Fibroblast of the aortic adventitia (primary cell): ENCODE measurements at regions not wholly inside any gene's neighbourhood (a gene's known extent, or its start where the extent isn't known, plus 50 kb on each side); places are given as distances from the start of the nearest gene placed in this dataset.
A peak's percentile ranks its signal among the peaks of the same experiment; 100 is the strongest.
"Not testable (repeated sequence)": the region's sequence is repeated elsewhere in the genome, so short reads cannot be mapped to it uniquely, and the experiment has no call there.

ENCODE experiments used
- DNase-seq: peaks from one replicate; pipeline ENCODE4 v3.0.0-alpha.2; 2010; ENCODE audit warnings: low read depth
- H3K4me3 ChIP-seq: 2 replicates; pipeline ENCODE4 v1.5.1; 2011; ENCODE audit warnings: low read depth, mild to moderate bottlenecking, control low read depth, low read length, moderate library complexity
- TF ChIP-seq, protein P1 (sequence below): IDR thresholded peaks from 2 replicates; pipeline ENCODE4 v1.5.1; 2011; ENCODE audit warnings: mild to moderate bottlenecking, low read length, control low read depth, inconsistent platforms; ENCODE audit not compliant: insufficient read depth

DNA sequence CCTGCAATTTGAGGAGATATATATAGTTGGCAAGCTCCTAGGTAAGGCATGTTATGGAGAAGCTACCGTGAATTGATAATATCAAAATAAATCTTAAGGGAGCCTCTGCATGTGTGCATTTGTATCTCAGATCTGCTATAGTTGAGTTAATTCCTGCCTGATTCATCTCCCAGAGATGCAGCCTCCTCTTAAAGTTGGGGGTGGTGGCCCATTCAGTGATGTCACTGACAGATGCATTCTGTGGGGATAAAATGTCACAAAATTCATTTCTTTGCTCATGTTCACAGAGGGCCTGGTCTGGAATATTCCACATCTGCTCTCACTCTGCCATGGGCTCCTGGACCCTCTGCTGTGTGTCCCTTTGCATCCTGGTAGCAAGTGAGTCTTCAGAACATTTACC is 185.8 kb upstream of the PRSS1 start:
- TF ChIP-seq, protein P1, sequence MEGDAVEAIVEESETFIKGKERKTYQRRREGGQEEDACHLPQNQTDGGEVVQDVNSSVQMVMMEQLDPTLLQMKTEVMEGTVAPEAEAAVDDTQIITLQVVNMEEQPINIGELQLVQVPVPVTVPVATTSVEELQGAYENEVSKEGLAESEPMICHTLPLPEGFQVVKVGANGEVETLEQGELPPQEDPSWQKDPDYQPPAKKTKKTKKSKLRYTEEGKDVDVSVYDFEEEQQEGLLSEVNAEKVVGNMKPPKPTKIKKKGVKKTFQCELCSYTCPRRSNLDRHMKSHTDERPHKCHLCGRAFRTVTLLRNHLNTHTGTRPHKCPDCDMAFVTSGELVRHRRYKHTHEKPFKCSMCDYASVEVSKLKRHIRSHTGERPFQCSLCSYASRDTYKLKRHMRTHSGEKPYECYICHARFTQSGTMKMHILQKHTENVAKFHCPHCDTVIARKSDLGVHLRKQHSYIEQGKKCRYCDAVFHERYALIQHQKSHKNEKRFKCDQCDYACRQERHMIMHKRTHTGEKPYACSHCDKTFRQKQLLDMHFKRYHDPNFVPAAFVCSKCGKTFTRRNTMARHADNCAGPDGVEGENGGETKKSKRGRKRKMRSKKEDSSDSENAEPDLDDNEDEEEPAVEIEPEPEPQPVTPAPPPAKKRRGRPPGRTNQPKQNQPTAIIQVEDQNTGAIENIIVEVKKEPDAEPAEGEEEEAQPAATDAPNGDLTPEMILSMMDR, result no peak
- DNase-seq, result no peak
- H3K4me3 ChIP-seq, result no peak overlapping the region

DNA sequence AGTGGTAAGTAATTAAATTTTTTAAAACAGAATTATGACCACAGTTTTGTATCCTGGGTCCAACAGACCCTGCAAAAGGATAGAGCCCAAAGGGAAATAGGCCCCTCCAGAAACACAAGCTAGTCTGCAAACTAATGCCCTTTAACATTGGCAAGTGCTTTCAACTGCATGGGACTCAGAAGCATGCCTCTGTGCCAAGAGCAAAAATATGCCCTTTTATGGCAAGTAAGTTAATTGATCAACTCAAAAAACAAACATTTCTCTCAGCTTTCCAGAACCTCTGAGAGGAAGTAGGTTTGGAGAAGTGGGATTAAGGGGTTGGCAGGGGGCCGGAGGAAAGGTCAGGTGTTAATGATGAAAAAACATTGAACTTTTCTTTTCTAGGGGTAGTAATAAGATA is 186.6 kb upstream of the PRSS1 start:
- no peak overlapping the region for H3K4me3 ChIP-seq
- TF ChIP-seq, protein P1, result no peak
- DNase-seq, result no peak

DNA sequence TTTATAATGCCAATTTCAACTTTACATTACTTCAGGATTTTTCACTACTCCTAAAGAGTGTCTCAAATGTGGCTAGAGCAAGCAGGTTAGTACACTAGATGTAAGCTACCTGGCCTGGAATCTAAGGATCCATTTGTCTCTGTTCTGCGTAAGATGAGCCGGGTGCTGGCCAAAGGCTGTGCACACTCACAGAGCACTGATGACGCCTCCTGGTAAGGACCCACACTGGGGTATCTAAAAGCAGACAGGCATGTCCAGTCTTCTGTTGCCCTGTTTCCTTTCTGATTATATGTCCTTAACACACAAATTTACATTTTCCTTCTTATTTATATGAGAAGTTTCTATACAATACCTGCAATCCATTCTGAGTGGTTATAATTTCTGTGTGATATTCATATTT is 187.9 kb upstream of the PRSS1 start:
- not testable (repeated sequence) for DNase-seq, H3K4me3 ChIP-seq

DNA sequence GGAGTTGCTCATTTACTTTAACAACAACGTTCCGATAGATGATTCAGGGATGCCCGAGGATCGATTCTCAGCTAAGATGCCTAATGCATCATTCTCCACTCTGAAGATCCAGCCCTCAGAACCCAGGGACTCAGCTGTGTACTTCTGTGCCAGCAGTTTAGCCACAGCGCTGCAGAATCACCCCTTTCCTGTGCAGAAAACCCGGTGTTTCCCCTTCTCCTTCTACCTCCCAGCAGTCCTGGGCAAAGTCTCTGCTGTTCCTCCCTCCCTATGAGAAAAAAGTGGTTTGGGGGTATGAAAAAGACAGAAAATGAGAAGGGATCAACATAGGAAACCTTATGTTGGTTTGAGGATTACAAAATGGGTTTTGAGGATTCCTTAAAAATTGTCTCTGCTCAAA is 188.5 kb upstream of the PRSS1 start:
- H3K4me3 ChIP-seq, DNase-seq: not testable (repeated sequence)

DNA sequence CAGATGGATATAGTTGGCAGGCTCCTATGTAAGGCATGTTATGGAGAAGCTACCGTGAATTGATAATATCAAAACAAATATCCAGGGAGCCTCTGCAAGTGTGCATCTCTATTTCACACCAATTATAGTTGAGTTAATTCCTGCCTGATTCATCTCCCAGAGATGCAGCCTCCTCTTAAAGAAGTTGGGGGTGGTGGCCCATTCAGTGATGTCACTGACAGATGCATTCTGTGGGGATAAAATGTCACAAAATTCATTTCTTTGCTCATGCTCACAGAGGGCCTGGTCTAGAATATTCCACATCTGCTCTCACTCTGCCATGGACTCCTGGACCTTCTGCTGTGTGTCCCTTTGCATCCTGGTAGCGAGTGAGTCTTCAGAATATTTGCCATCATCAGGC is 189.1 kb upstream of the PRSS1 start:
- DNase-seq, result no peak
- TF ChIP-seq, protein P1, result no peak
- no peak overlapping the region for H3K4me3 ChIP-seq

DNA sequence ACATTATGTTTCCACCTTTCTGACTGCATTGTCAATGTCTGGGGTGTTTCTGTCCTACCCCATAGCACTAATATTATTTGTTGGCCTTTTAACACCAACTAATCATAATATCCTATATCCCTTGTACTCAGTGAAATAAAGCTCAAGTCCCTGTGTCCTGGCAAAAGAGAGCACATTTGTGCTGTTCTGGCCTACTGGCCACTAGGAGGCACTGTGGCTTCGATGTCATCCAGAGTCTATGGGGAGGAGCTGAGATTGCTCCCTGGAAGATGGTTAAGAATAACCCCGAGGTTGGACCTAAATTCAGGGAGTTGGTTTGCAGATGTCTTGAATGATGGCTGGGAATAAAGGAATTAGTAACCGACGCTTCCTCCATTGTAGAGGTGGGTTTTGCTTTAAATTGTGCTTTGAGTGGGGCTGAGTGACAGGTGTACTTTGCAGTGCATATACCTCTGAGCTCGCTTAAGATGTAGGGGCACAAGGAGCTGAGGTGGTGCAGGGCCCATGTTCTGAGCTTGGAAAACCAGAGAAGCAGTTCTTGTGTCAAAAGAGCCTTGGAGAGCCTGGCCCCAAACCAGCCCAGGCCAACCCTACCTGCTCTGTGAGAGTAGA is 191.2 kb upstream of the PRSS1 start:
- peak; percentile 47 for DNase-seq
- TF ChIP-seq, protein P1, result peak; percentile 58
- H3K4me3 ChIP-seq, result no peak overlapping the region

DNA sequence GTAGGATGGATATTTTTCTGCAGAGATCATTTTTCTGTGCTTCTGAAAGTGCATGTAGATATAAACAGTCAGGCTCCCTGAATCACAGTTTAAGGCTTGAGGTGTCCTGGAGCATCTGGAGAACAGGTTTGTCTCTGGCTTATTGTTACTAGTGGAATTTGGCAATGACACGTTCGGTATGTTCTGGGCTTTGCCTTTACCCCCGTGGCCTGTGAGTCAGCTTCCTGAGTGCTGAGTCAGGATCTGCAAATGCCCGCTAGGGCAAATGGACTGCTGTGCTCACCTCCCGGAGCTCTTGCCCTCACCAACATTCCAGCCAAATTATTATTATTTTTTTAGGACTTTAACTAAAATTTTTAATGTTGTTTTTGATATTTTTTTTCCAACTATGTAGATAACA is 192.5 kb upstream of the PRSS1 start:
- TF ChIP-seq, protein P1, result peak; percentile 58
- DNase-seq, result peak; percentile 96
- no peak overlapping the region for H3K4me3 ChIP-seq

DNA sequence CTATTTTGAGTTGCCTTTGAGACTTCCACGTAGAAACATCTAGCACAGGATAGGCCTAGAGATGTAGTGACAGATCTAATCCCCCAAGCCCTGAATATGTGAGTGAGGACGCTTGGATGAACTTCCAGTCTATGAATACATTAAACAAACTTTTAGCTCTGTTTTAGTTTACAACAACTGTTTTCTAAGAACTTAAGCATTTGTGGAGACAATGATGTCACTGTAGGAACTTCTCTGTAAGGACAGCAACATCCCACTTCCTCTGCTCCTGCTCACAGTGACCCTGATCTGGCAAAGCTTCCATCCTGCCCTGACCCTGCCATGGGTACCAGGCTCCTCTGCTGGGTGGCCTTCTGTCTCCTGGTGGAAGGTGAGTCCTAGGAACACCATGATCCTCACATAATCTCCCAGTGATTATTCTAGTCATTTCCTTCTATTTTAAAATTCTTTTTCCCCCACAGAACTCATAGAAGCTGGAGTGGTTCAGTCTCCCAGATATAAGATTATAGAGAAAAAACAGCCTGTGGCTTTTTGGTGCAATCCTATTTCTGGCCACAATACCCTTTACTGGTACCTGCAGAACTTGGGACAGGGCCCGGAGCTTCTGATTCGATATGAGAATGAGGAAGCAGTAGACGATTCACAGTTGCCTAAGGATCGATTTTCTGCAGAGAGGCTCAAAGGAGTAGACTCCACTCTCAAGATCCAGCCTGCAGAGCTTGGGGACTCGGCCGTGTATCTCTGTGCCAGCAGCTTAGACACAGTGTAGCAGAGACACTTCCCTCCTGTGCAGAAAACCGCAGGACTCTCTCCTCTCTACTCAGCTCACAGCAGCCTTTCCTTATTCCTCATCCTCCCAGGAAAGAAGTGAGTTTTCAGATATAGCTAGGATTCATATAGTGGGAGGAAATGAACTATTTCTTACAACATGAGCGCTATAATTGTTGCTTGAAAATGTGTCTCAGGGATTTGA is 194.4 kb upstream of the PRSS1 start:
- H3K4me3 ChIP-seq, result no peak overlapping the region
- TF ChIP-seq, protein P1, result no peak
- DNase-seq, result no peak
